Left lung (tissue), 4 donors: ENCODE measurements at regions not wholly inside any gene's neighbourhood (a gene's known extent, or its start where the extent isn't known, plus 50 kb on each side); places are given as distances from the start of the nearest gene placed in this dataset.
A peak's percentile ranks its signal among the peaks of the same experiment; 100 is the strongest.

Experiments
- ATAC-seq: fragments of 200-7000 bp; cut with Tn5 transposase; one replicate; pipeline ENCODE4 v1.9.1; 2020; ENCODE audit warnings: moderate library complexity
- DNase-seq, 4 donors: peaks; one replicate each; pipeline ENCODE4 v3.0.0-alpha.2; 2013 to 2020
- H3K27ac ChIP-seq, 2 donors: fragments of 200-600 bp; sonication (generic) in 1 of 2; one replicate each; pipeline versions ENCODE4 v1.5.0 to v1.8.0; 2020 to 2021
- H3K27me3 ChIP-seq, 2 donors: fragments of 200-600 bp; sonication (generic) in 1 of 2; one replicate each; pipeline versions ENCODE4 v1.5.0 to v1.8.0; 2020 to 2021
- H3K36me3 ChIP-seq, 2 donors: fragments of 200-600 bp; sonication (generic) in 1 of 2; one replicate each; pipeline versions ENCODE4 v1.5.0 to v1.8.0; 2020 to 2021
- H3K4me1 ChIP-seq, 2 donors: fragments of 200-600 bp; one replicate each; pipeline ENCODE4 v1.8.0; 2021
- H3K4me3 ChIP-seq, 2 donors: fragments of 200-600 bp; sonication (generic) in 1 of 2; one replicate each; pipeline versions ENCODE4 v1.5.0 to v1.8.0; 2020 to 2021; ENCODE audit warnings: mild to moderate bottlenecking in 1 of 2
- H3K9me3 ChIP-seq, 2 donors: fragments of 200-600 bp; sonication (generic) in 1 of 2; one replicate each; pipeline versions ENCODE4 v1.5.0 to v1.8.0; 2020 to 2021
- intact Hi-C, 2 donors: fragments of 100-400 bp; cut with DNase I; formaldehyde crosslinking; loops; one replicate each; pipeline versions ENCODE4 v1.11.2 to v1.14.2; 2022
- TF ChIP-seq, protein P1 (sequence below), 2 donors: fragments of 200-600 bp; sonication (generic) in 1 of 2; IDR thresholded peaks; one replicate each; pipeline versions ENCODE4 v1.5.0 to v1.8.0; 2021; ENCODE audit warnings: antibody characterized with exemption in 2 of 2
- donor health status: DM: no; HTN: yes; CAD: no.
- donor health status: DM: no; HTN: no; CAD: no.

DNA sequence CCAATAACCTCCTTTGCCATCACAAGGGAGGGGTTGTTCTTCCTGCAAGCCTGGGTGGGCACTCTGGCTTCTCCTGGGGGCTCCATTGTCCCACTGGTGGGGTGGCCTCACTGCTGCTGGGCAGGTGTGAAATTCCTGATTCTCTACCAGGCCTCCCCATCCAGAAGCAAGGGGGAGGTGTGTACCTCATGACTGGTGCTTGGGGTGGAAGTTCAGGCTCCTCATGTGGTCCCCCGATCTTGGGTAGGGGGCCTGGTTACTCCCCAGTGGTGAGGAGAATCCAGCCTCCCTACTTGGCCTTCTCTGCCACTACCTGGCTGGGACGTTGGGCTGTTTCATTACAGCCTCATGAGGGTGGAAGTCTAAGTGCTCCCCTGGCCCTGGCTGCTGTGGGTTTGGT is 433.9 kb downstream of the IRX2 start:
- H3K27ac ChIP-seq, result no peak overlapping the region
- TF ChIP-seq, protein P1, sequence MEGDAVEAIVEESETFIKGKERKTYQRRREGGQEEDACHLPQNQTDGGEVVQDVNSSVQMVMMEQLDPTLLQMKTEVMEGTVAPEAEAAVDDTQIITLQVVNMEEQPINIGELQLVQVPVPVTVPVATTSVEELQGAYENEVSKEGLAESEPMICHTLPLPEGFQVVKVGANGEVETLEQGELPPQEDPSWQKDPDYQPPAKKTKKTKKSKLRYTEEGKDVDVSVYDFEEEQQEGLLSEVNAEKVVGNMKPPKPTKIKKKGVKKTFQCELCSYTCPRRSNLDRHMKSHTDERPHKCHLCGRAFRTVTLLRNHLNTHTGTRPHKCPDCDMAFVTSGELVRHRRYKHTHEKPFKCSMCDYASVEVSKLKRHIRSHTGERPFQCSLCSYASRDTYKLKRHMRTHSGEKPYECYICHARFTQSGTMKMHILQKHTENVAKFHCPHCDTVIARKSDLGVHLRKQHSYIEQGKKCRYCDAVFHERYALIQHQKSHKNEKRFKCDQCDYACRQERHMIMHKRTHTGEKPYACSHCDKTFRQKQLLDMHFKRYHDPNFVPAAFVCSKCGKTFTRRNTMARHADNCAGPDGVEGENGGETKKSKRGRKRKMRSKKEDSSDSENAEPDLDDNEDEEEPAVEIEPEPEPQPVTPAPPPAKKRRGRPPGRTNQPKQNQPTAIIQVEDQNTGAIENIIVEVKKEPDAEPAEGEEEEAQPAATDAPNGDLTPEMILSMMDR (IDR thresholded peaks at IDR 0.05), result no peak
- H3K9me3 ChIP-seq, result peaks cover 0 to 12% of the 10 kb centered on the region in 2 donors
- H3K36me3 ChIP-seq, result no peaks in the 10 kb centered on the region
- DNase-seq (no peak), ATAC-seq (no peak)
- peaks cover 0 to 3% of the 10 kb centered on the region in 2 donors for H3K27me3 ChIP-seq
- no peaks in the 10 kb centered on the region for H3K4me1 ChIP-seq
- intact Hi-C loops, result no loop called here
- H3K4me3 ChIP-seq, result no peak overlapping the region

DNA sequence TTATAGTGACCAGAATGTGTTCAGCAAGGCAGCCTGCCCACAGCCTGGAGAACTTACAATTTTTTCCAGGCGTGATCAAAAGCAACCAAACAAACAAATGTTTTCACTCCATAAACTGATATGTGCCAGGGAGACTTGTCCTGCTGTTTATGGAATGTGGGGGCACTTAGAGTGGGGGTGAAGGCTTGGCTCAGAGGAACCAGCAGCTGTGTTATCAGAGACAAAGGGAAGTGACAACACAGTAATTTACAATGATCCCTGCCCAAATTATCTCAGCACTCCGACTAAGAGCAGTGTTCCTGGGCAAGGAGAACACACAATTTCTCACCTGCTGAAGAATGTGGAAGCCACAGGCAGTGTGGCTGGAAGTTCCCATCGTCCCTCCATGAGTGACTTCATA is 429.1 kb upstream of the IRX4 start:
- no peaks in the 10 kb centered on the region for H3K27me3 ChIP-seq
- H3K4me1 ChIP-seq, result no peaks in the 10 kb centered on the region
- no peak overlapping the region for H3K27ac ChIP-seq
- H3K9me3 ChIP-seq, result peaks cover 0 to 9% of the 10 kb centered on the region in 2 donors
- TF ChIP-seq, protein P1 (IDR thresholded peaks at IDR 0.05), result no peak
- ATAC-seq (no peak), DNase-seq (no peak)
- H3K36me3 ChIP-seq, result no peaks in the 10 kb centered on the region
- no peak overlapping the region for H3K4me3 ChIP-seq
- intact Hi-C loops, result no loop called here

DNA sequence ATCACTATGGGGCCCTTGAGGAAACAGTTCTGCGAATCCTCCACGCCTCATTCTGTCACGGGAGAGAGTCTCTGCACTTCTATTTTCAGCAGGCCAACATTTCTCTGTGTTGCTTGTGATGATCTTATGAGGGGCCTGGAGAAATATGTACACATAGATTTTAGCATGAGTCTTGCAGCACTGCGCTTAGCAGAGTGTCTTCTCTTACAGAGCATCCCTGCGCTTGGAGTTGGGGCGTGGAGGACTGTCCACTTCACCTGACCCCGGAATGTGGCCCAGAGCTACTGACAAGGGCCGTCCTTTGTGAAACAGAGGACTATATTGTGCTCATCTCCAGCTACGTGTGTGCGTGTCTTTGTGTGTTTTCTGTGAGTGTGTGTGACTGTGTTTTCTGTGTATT is 428.2 kb upstream of the IRX4 start:
- Histone ChIP-seq H3K4me3 (no peak overlapping the region), H3K9me3 (peaks cover 0 to 6% of the 10 kb centered on the region in 2 donors), H3K27me3 (no peaks in the 10 kb centered on the region), H3K4me1 (no peaks in the 10 kb centered on the region), H3K36me3 (no peaks in the 10 kb centered on the region), H3K27ac (no peak overlapping the region)
- ATAC-seq (no peak), DNase-seq (peak in 1 of 4 donors; percentile 31)
- TF ChIP-seq, protein P1 (IDR thresholded peaks at IDR 0.05), result no peak
- intact Hi-C loops, result no loop called here

DNA sequence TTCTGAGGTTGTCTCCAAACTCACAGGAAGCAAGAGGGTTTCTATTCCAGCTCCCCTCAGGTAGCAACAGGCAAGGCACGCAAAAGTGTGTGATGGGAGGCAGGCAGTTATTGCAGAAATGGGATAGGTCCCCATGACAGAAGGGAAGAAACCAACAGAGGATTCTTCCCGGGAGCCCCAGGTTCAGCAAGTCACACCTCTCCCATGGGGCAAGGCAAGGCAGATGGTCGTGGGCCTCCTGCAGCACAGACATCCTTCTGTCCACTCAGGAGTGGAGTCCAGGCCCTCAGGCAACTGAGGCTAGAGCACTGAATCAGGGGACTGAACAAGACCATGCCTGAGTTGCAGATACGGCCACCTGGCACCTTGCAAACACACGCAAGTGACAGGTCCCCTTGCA is 424.9 kb upstream of the IRX4 start:
- Histone ChIP-seq H3K36me3 (no peaks in the 10 kb centered on the region), H3K27me3 (peaks cover 0 to 12% of the 10 kb centered on the region in 2 donors), H3K9me3 (no peaks in the 10 kb centered on the region), H3K4me3 (no peak overlapping the region), H3K27ac (no peak overlapping the region), H3K4me1 (no peaks in the 10 kb centered on the region)
- intact Hi-C loops, result no loop called here
- no peak for DNase-seq
- TF ChIP-seq, protein P1 (IDR thresholded peaks at IDR 0.05), result no peak
- ATAC-seq, result no peak

DNA sequence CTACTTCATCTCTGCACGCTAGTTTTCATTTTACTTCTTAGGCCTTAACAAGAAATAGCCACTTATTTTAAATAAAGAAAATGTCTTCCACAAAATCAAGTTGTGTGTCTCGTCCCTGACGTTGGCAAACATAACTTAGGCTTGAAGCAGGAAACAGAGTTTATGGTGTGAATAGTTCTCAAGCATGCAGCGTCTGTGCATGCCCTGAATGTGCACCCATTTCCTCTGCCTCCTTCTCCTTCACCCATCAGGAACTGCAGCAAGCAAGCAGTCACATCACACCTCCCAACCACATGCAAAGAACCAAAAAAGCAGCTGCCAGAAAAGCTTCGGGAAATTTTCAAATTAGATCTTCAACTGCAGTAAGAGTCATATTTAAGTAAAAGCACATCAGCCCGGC is 424.0 kb upstream of the IRX4 start:
- intact Hi-C loops, result no loop called here
- no peak overlapping the region for H3K27ac ChIP-seq
- H3K9me3 ChIP-seq, result no peaks in the 10 kb centered on the region
- peaks cover 0 to 17% of the 10 kb centered on the region in 2 donors for H3K27me3 ChIP-seq
- no peak for DNase-seq
- ATAC-seq, result no peak
- no peak overlapping the region for H3K4me3 ChIP-seq
- TF ChIP-seq, protein P1 (IDR thresholded peaks at IDR 0.05), result no peak
- no peaks in the 10 kb centered on the region for H3K4me1 ChIP-seq
- H3K36me3 ChIP-seq, result no peaks in the 10 kb centered on the region
